Heart right ventricle (tissue), 16 donors: ENCODE measurements at regions not wholly inside any gene's neighbourhood (a gene's known extent, or its start where the extent isn't known, plus 50 kb on each side); places are given as distances from the start of the nearest gene placed in this dataset.

ENCODE experiments used
- ATAC-seq, 8 donors: fragments of 200-7000 bp; cut with Tn5 transposase; one replicate each; pipeline ENCODE4 v1.9.1; 2020; ENCODE audit warnings: mild to moderate bottlenecking in 8 of 8, moderate library complexity in 8 of 8, moderate number of reproducible peaks in 1 of 8
- DNase-seq, 2 donors: peaks; one replicate each; pipeline ENCODE4 v3.0.0-alpha.2; 2020
- H3K27ac ChIP-seq, 10 donors: fragments of 200-600 bp; sonication (generic) in 2 of 10; one replicate each; pipeline versions ENCODE4 v1.5.0 to v1.8.0; 2020 to 2022; ENCODE audit warnings: mild to moderate bottlenecking in 3 of 10
- H3K27me3 ChIP-seq, 7 donors: fragments of 200-600 bp; one replicate each; pipeline ENCODE4 v1.8.0; 2021 to 2022; ENCODE audit warnings: mild to moderate bottlenecking in 2 of 7
- H3K36me3 ChIP-seq, 9 donors: fragments of 200-600 bp; sonication (generic) in 1 of 9; one replicate each; pipeline versions ENCODE4 v1.5.0 to v1.8.0; 2020 to 2022; ENCODE audit warnings: mild to moderate bottlenecking in 2 of 9
- H3K4me1 ChIP-seq, 9 donors: fragments of 200-600 bp; sonication (generic) in 1 of 9; one replicate each; pipeline versions ENCODE4 v1.5.0 to v1.8.0; 2020 to 2022; ENCODE audit warnings: mild to moderate bottlenecking in 4 of 9
- H3K4me3 ChIP-seq, 10 donors: fragments of 200-600 bp; sonication (generic) in 2 of 10; one replicate each; pipeline versions ENCODE4 v1.5.0 to v1.8.0; 2020 to 2022; ENCODE audit warnings: mild to moderate bottlenecking in 7 of 10, moderate library complexity in 2 of 10
- H3K9me3 ChIP-seq, 11 donors: fragments of 200-600 bp in 10 of 11; sonication (generic) in 2 of 11; one replicate each; pipeline versions ENCODE4 v1.5.0 to v1.8.0; 2013 to 2022; ENCODE audit warnings: mild to moderate bottlenecking in 2 of 11, control low read depth in 1 of 11, moderate library complexity in 1 of 11
- WGBS, 2 donors: extraction: QIAGEN DNeasy Blood & Tissue Kit; methylation state at CpG; one replicate each; pipeline ENCODE4 v1.1.7; 2013; ENCODE audit warnings: inconsistent platforms in 1 of 2; 5-methylcytosine and 5-hydroxymethylcytosine counted together
- intact Hi-C, 10 donors: fragments of 100-400 bp; cut with DNase I; formaldehyde crosslinking; loops; one replicate each; pipeline versions ENCODE4 v1.11.1 to v1.14.2; 2022
- TF ChIP-seq, protein P1 (sequence below), 9 donors: fragments of 200-600 bp; sonication (generic) in 2 of 9; IDR thresholded peaks; one replicate each; pipeline versions ENCODE4 v1.5.0 to v1.8.0; 2021 to 2022; ENCODE audit warnings: antibody characterized with exemption in 9 of 9, mild to moderate bottlenecking in 5 of 9, moderate library complexity in 1 of 9
- donor health status: Arrhythmogenic right ventricular cardiomyopathy.
- donor health status: ischemic (EF 13 %, LVEDD 7.1; RV severe dilation, severe dysfunction).
- donor health status: healthy with polysubstance abuse.
- donor health status: DM: no; HTN: yes; CAD: no.
- donor health status: DM: no; HTN: no; CAD: no.
- donor health status: ischemic (EF 25% LVEDD 6.9; RV normal size, moderate dysfunction).
- donor health status: ischemic (EF 25% LVEDD 5.7; RV mildly dilated, moderate dysfunction).
- donor health status: healthy.
- donor health status: DM: yes; HTN: yes; CAD: no.
- donor health status: Ischemic cardiomyopathy.
- donor health status: ischemic (EF 35%, LVEDD 5.7; RV mildly dilated, moderate dysfunction).
- donor health status: nonischemic (EF 11% LVEDD 7.7; RV severe dilation, severe dysfunction).
- donor health status: DM: yes; HTN: yes; CAD: no.
- donor health status: PGD.
- donor health status: ischemic (EF 29% LVEDD 5.4; RV normal size, mild dysfunction).
- donor health status: nonischemic (EF 23%, LVEDD 6.1; RV moderate dilation, normal function).

- TF ChIP-seq, protein P1, sequence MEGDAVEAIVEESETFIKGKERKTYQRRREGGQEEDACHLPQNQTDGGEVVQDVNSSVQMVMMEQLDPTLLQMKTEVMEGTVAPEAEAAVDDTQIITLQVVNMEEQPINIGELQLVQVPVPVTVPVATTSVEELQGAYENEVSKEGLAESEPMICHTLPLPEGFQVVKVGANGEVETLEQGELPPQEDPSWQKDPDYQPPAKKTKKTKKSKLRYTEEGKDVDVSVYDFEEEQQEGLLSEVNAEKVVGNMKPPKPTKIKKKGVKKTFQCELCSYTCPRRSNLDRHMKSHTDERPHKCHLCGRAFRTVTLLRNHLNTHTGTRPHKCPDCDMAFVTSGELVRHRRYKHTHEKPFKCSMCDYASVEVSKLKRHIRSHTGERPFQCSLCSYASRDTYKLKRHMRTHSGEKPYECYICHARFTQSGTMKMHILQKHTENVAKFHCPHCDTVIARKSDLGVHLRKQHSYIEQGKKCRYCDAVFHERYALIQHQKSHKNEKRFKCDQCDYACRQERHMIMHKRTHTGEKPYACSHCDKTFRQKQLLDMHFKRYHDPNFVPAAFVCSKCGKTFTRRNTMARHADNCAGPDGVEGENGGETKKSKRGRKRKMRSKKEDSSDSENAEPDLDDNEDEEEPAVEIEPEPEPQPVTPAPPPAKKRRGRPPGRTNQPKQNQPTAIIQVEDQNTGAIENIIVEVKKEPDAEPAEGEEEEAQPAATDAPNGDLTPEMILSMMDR (IDR thresholded peaks at IDR 0.05): no peak
- H3K4me3 ChIP-seq: peak overlapping the region in 3 of 10 donors; percentile 5 to 30 (median 8)
- peak overlapping the region in 1 of 10 donors; percentile 0 for H3K27ac ChIP-seq
Observed at GRCh38 chr5:117759849-117760499, 1185.4 kb upstream of the SEMA6A start.

DNA sequence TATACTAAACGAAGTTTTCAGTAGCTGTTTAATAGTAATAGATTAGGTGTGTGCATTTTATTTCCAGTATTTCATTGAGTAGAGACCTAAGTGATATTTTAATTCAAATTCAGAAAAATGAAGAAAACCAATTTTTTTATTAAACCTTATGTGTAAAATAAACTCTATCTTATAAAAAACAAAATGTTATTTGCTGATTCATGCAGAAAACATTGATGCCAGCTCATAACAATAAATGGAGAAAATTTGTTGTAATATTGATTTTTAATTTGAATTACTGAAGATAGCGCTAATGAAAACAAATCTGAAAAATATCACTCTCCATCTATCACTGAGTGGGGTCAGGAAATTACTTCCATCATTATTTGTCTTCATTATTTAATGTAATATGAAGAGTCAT is 1177.8 kb upstream of the SEMA6A start:
- DNase-seq (no peak), ATAC-seq (no peak)
- H3K9me3 ChIP-seq: no peaks in the 10 kb centered on the region
- peaks cover 0 to 1% (median 0%) of the 10 kb centered on the region in 9 donors for H3K4me1 ChIP-seq
- intact Hi-C loops: no loop called here
- TF ChIP-seq, protein P1 (IDR thresholded peaks at IDR 0.05): no peak
- H3K27me3 ChIP-seq: no peaks in the 10 kb centered on the region
- no peaks in the 10 kb centered on the region for H3K36me3 ChIP-seq
- 82 to 85% methylated on average over 2 of the region's 2 CpGs for WGBS, 2 donors
- H3K27ac ChIP-seq: no peak overlapping the region
- no peak overlapping the region for H3K4me3 ChIP-seq

More at GRCh38 chr5:117759849-117760499, 1185.4 kb upstream of the SEMA6A start:
- Histone ChIP-seq H3K36me3 (no peaks in the 10 kb centered on the region), H3K4me1 (peaks cover 0 to 4% (median 0%) of the 10 kb centered on the region in 9 donors), H3K9me3 (no peaks in the 10 kb centered on the region), H3K27me3 (no peaks in the 10 kb centered on the region)
- no peak for DNase-seq
- intact Hi-C loops: no loop called here
- 54 to 68% methylated on average over 4 of the region's 4 CpGs for WGBS, 2 donors
- ATAC-seq: peak in 1 of 8 donors; percentile 42

GRCh38 chr5:117748336-117748735 is 1173.7 kb upstream of the SEMA6A start:
- WGBS, 2 donors: 86 to 90% methylated on average over 5 of the region's 5 CpGs
- intact Hi-C loops: no loop called here
- H3K27ac ChIP-seq: no peak overlapping the region
- H3K27me3 ChIP-seq: no peaks in the 10 kb centered on the region
- DNase-seq (no peak), ATAC-seq (no peak)
- no peak overlapping the region for H3K4me3 ChIP-seq
- no peaks in the 10 kb centered on the region for H3K36me3 ChIP-seq
- no peaks in the 10 kb centered on the region for H3K4me1 ChIP-seq
- H3K9me3 ChIP-seq: no peaks in the 10 kb centered on the region
- TF ChIP-seq, protein P1 (IDR thresholded peaks at IDR 0.05): no peak

- peaks cover 0 to 30% (median 5%) of the 10 kb centered on the region in 9 donors for H3K4me1 ChIP-seq
- H3K4me3 ChIP-seq: no peak overlapping the region
- TF ChIP-seq, protein P1 (IDR thresholded peaks at IDR 0.05): no peak
- intact Hi-C loops: no loop called here
- no peaks in the 10 kb centered on the region for H3K36me3 ChIP-seq
- H3K9me3 ChIP-seq: no peaks in the 10 kb centered on the region
- H3K27ac ChIP-seq: no peak overlapping the region
- 88% methylated on average over 5 of the region's 5 CpGs for WGBS, 2 donors
- DNase-seq: no peak
- no peaks in the 10 kb centered on the region for H3K27me3 ChIP-seq
- ATAC-seq: no peak
Observed at GRCh38 chr5:117743337-117743736, 1168.7 kb upstream of the SEMA6A start.
